Muscle of back (tissue), 3 donors: ENCODE measurements at regions not wholly inside any gene's neighbourhood (a gene's known extent, or its start where the extent isn't known, plus 50 kb on each side); places are given as distances from the start of the nearest gene placed in this dataset.
"Not testable (repeated sequence)": the region's sequence is repeated elsewhere in the genome, so short reads cannot be mapped to it uniquely, and the experiment has no call there.

ENCODE experiments used
- DNase-seq, 3 donors: peaks; one replicate each; pipeline versions ENCODE4 v3.0.0 to v3.0.0-alpha.2; 2013

DNA sequence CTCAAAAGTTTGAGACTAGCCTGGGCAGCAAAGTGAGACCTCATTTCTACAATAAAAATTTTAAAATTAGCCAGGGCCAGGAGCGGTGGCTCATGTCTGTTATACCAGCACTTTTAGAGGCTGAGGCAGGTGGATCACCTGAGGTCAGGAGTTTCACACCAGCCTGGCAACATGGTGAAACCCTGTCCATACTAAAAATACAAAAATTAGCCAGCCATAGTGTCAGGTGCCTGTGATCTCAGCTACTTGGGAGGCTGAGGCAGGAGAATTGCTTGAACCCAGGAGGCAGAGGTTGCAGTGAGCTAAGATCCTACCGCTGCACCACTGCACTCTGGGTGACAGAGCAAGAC lies 85.1 kb upstream of the MAP4 start:
- not testable (repeated sequence) for DNase-seq

- DNase-seq: no peak
Measured at GRCh38 chr3:48092270-48092669, 76.1 kb upstream of the MAP4 start.

- no peak for DNase-seq
Measured at GRCh38 chr3:48090166-48090939, 74.1 kb upstream of the MAP4 start.

- DNase-seq: peak; percentile 98 to 100 (median 98)
Measured at GRCh38 chr3:48088749-48089466, 72.7 kb upstream of the MAP4 start.

GRCh38 chr3:48088056-48088748 lies 72.0 kb upstream of the MAP4 start:
- peak; percentile 47 to 86 (median 65) for DNase-seq

GRCh38 chr3:48086705-48087104 lies 70.5 kb upstream of the MAP4 start:
- peak in 1 of 3 donors; percentile 45 for DNase-seq

- DNase-seq: no peak
Measured at GRCh38 chr3:48084929-48085328, 68.7 kb upstream of the MAP4 start.

GRCh38 chr3:48084170-48084569 lies 68.0 kb upstream of the MAP4 start:
- DNase-seq: no peak

- no peak for DNase-seq
Measured at GRCh38 chr3:48082580-48083184, 66.5 kb upstream of the MAP4 start.

DNA sequence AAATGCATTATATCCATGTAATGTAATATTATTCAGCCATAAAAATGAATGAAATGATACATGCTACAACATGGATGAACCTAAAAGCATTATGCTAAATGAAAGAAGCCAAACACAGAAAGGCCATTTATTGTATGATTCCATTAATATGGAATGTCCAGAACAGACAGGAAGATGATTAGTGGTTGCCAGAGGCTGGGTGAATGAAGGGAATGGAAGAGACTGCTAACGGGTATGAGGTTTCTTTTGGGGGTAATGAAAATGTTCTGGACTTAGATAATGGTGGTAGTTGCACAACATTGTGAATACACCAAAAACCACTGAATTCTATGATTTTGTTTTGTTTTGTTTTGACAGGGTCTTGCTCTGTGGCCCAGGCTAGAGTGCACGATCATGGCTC lies 61.6 kb upstream of the MAP4 start:
- DNase-seq: peak in 1 of 3 donors; percentile 40

DNA sequence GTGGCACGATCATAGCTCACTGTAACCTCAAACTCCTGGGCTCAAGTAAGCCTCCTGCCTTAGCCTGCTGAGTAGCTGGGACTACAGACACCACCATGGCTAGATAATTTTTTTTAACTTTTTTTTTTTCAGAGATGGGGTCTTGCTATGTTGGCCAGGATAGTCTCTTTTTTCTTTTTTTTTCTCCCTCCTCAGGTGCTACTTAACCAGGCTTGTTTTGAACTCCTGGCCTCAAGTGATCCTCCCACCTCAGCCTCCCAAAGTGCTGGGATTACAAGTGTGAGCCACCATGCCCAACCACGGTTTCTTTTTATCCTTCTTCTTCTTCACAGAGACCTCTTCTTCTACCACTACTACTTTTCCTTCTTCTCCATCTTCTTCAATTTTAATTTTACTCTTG lies 53.8 kb upstream of the MAP4 start:
- no peak for DNase-seq

DNA sequence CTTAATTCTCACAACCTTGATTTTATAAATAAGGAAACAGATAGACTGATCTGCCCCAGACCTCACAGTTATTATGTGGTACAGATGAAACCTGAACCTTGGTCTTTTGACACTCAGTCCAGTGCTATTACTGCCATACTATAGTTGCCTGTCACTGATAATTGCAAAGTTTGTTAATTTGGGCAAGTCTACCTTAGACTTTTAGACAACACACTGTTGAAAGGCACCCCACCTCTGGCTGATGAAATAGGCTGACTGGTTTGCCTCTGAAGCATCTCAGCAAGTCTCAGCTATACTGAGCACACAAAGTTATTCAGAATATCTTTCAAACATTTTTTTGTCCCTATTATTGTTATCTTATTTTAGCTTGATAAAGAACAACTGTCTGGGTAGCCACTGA lies 53.1 kb upstream of the MAP4 start:
- no peak for DNase-seq

GRCh38 chr3:48068886-48069285 lies 52.7 kb upstream of the MAP4 start:
- no peak for DNase-seq

- not testable (repeated sequence) for DNase-seq
Measured at GRCh38 chr3:48068320-48068719, 52.1 kb upstream of the MAP4 start.

DNA sequence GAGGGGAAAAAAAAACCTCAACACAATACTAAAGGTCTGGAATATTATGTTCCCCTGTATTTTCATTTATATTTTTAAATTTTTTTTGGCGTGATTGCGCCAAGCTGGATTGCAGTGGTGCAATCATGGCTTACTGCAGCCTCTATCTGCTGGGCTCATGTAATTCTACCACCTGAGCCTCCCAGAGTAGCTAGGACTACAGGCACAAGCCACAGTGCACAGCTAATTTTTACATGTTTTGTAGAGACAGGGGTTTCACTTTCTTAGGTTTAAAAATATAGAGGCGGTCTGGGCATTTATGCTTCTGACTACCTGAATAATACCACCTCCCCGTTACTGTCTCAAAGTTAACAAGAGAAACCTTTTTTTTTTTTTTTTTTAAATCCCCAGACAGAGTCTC lies 51.1 kb upstream of the MAP4 start:
- DNase-seq: no peak
